Tibial nerve (tissue), 4 donors: ENCODE measurements at regions not wholly inside any gene's neighbourhood (a gene's known extent, or its start where the extent isn't known, plus 50 kb on each side); places are given as distances from the start of the nearest gene placed in this dataset.

Source experiments
- DNase-seq, 2 donors: peaks; one replicate each; pipeline ENCODE4 v3.0.0-alpha.2; 2019; ENCODE audit warnings: low spot score in 2 of 2
- H3K27ac ChIP-seq, 4 donors: fragments of 200-600 bp; sonication (generic) in 3 of 4; one replicate each; pipeline ENCODE4 v1.5.1; 2017 to 2019; ENCODE audit warnings: mild to moderate bottlenecking in 1 of 4
- H3K27me3 ChIP-seq, 2 donors: fragments of 200-600 bp; sonication (generic) in 1 of 2; one replicate each; pipeline versions ENCODE4 v1.5.1 to v1.6.0; 2017 to 2019
- H3K36me3 ChIP-seq, 3 donors: fragments of 200-600 bp; sonication (generic); one replicate each; pipeline ENCODE4 v1.5.1; 2018 to 2019
- H3K4me1 ChIP-seq, 4 donors: fragments of 200-600 bp; sonication (generic) in 3 of 4; one replicate each; pipeline ENCODE4 v1.5.1; 2017 to 2019
- H3K4me3 ChIP-seq, 4 donors: fragments of 200-600 bp; sonication (generic) in 3 of 4; one replicate each; pipeline ENCODE4 v1.5.1; 2017 to 2019; ENCODE audit warnings: mild to moderate bottlenecking in 1 of 4, moderate library complexity in 1 of 4
- H3K9me3 ChIP-seq, 4 donors: fragments of 200-600 bp; sonication (generic) in 3 of 4; one replicate each; pipeline ENCODE4 v1.5.1; 2017 to 2019
- EP300 ChIP-seq, 2 donors: sonication (generic); formaldehyde crosslinking; IDR thresholded peaks; one replicate each; pipeline ENCODE4 v1.6.1; 2017; ENCODE audit warnings: antibody characterized with exemption in 2 of 2, mild to moderate bottlenecking in 1 of 2
- POLR2A ChIP-seq, 2 donors: fragments of 450-650 bp; IDR thresholded peaks; one replicate each; pipeline ENCODE4 v1.6.1; 2017; ENCODE audit warnings: antibody characterized with exemption in 2 of 2, mild to moderate bottlenecking in 2 of 2, moderate library complexity in 2 of 2
- WGBS, 2 donors: methylation state at CpG; one replicate each; pipeline ENCODE4 v1.1.5; 2018; 5-methylcytosine and 5-hydroxymethylcytosine counted together
- TF ChIP-seq, protein P1 (sequence below), 5 experiments: fragments of 200-600 bp in 3 of 5; fragments of 450-650 bp in 2 of 5; sonication (generic) in 3 of 5; IDR thresholded peaks; one replicate each; pipeline ENCODE4 v1.5.1; 2016 to 2019; ENCODE audit warnings: antibody characterized with exemption in 5 of 5, mild to moderate bottlenecking in 3 of 5, moderate library complexity in 2 of 5

DNA sequence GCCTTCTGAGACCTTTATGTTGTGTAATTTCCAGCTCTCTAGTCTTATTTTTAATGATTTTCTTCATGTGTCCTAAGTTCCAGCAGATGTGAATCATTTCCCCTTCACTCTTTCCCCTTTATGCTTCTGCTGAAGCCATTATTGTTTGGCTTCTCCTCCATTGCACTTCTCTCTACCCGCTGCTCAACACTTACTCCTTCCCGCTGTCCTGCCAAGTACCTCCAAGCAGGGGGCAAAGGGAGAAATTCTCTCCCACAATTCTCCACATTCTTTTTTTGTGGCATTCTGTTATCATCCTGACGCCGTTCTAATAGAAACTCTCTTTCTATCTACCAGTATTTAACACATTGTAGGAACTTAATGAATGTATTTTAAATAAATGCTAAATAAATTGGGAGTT is 388.9 kb upstream of the TPK1 start:
- WGBS, 2 donors: 33 to 45% methylated on average over 4 of the region's 4 CpGs
- Histone ChIP-seq H3K9me3 (peaks cover 0 to 3% (median 0%) of the 10 kb centered on the region in 4 donors), H3K27me3 (no peaks in the 10 kb centered on the region), H3K4me3 (no peak overlapping the region), H3K4me1 (no peaks in the 10 kb centered on the region), H3K27ac (no peak overlapping the region), H3K36me3 (no peaks in the 10 kb centered on the region)
- TF ChIP-seq POLR2A (IDR thresholded peaks at IDR 0.05) (no peak), EP300 (IDR thresholded peaks at IDR 0.05) (no peak)
- TF ChIP-seq, protein P1, sequence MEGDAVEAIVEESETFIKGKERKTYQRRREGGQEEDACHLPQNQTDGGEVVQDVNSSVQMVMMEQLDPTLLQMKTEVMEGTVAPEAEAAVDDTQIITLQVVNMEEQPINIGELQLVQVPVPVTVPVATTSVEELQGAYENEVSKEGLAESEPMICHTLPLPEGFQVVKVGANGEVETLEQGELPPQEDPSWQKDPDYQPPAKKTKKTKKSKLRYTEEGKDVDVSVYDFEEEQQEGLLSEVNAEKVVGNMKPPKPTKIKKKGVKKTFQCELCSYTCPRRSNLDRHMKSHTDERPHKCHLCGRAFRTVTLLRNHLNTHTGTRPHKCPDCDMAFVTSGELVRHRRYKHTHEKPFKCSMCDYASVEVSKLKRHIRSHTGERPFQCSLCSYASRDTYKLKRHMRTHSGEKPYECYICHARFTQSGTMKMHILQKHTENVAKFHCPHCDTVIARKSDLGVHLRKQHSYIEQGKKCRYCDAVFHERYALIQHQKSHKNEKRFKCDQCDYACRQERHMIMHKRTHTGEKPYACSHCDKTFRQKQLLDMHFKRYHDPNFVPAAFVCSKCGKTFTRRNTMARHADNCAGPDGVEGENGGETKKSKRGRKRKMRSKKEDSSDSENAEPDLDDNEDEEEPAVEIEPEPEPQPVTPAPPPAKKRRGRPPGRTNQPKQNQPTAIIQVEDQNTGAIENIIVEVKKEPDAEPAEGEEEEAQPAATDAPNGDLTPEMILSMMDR (IDR thresholded peaks at IDR 0.05): no peak
- no peak for DNase-seq

DNA sequence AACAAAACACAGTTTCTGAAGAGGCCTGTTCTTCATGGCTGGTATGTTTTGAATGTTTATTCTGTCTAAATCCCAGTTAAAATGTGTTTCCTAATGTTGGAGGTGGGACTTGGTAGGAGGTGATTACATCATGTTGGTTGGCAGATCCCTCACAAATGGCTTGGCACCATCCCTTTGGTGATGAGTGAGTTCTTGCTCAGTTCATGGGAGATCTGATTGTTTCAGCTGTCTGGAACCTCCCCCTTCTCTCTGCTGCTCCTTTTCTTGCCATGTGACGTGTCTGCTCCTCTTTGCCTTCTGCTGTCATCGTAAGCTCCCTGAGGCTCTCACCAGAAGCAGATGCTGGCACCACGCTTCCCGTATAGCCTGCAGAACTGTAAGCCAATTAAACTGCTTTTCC is 383.6 kb upstream of the TPK1 start:
- 80 to 90% methylated on average over 4 of the region's 4 CpGs for WGBS, 2 donors

DNA sequence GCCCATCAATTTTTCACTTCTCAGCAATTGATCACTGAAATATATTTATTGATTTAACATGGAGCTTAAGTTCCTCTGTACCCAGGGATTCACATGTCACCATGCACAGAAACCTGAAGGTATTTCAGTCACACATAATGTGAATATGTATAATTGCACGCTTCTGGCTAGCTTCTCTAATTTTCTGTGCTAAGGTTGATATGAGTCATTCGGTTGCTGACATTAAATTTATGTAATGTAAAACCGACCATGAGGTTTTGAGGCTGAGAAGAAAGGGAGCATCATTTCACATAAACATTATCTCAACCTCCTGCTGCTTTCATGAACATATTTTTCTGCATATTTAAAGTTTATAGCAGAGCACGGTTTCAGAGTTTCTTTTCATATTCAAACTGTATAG is 381.0 kb upstream of the TPK1 start:
- no peak for DNase-seq
- H3K4me3 ChIP-seq: no peak overlapping the region
- H3K9me3 ChIP-seq: peaks cover 0 to under 1% (median 0%) of the 10 kb centered on the region in 4 donors
- 66 to 71% methylated on average over 4 of the region's 4 CpGs for WGBS, 2 donors
- H3K27ac ChIP-seq: no peak overlapping the region
- no peaks in the 10 kb centered on the region for H3K36me3 ChIP-seq
- H3K27me3 ChIP-seq: no peaks in the 10 kb centered on the region
- TF ChIP-seq POLR2A (IDR thresholded peaks at IDR 0.05) (no peak), EP300 (IDR thresholded peaks at IDR 0.05) (no peak)
- TF ChIP-seq, protein P1 (IDR thresholded peaks at IDR 0.05): no peak
- no peaks in the 10 kb centered on the region for H3K4me1 ChIP-seq

More for the DNA sequence above, 383.6 kb upstream of the TPK1 start:
- no peaks in the 10 kb centered on the region for H3K4me1 ChIP-seq
- no peak overlapping the region for H3K4me3 ChIP-seq
- H3K36me3 ChIP-seq: no peaks in the 10 kb centered on the region
- H3K27ac ChIP-seq: no peak overlapping the region
- TF ChIP-seq, protein P1 (IDR thresholded peaks at IDR 0.05): no peak
- TF ChIP-seq POLR2A (IDR thresholded peaks at IDR 0.05): no peak
- TF ChIP-seq EP300 (IDR thresholded peaks at IDR 0.05): no peak
- H3K9me3 ChIP-seq: peaks cover 0 to 3% (median 0%) of the 10 kb centered on the region in 4 donors
- no peaks in the 10 kb centered on the region for H3K27me3 ChIP-seq
- no peak for DNase-seq

DNA sequence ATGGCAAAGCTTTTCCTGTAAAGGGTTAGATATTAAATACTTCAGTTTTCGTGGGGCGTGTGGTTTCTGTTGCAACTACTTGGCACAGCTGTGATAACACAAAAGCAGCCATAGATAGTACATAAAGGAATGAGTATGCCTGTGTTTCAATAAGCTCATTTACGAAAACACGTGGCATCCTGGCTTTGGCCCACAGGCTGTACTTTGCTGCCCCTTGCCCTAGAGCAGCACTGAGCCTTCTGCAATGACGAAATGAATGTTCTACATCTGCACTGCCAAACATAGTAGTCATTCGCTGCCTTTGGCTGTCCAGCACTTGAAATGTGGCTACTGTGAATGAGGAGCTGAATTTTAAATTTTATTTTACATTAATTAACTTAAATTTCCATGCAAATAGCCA is 376.2 kb upstream of the TPK1 start:
- Histone ChIP-seq H3K4me1 (no peaks in the 10 kb centered on the region), H3K4me3 (no peak overlapping the region), H3K9me3 (no peaks in the 10 kb centered on the region), H3K36me3 (no peaks in the 10 kb centered on the region), H3K27ac (no peak overlapping the region), H3K27me3 (no peaks in the 10 kb centered on the region)
- DNase-seq: no peak
- WGBS, 2 donors: 42 to 60% methylated on average over 6 of the region's 6 CpGs
- TF ChIP-seq EP300 (IDR thresholded peaks at IDR 0.05): no peak
- TF ChIP-seq, protein P1 (IDR thresholded peaks at IDR 0.05): no peak
- no peak for TF ChIP-seq POLR2A (IDR thresholded peaks at IDR 0.05)

DNA sequence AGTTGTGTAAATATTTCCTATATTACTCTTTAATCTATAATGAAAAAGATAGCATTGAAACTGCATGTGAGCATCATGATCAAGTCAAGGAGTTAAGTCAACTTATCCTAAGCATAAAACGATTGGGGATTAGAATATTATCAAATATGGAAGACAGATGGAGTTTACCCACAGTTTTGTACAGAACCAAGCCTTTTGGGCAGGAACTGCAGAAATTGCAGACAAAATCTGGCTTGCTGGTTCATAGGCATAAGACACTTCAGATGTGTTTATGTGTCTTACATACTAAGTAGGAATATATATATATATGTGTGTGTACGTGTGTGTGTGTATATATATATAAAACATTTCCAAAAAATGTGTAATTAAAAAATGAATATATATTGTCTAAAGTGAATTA is 375.4 kb upstream of the TPK1 start:
- DNase-seq: no peak
- WGBS, 2 donors: 72 to 76% methylated on average over 2 of the region's 2 CpGs
- no peak overlapping the region for H3K4me3 ChIP-seq
- no peaks in the 10 kb centered on the region for H3K9me3 ChIP-seq
- H3K4me1 ChIP-seq: no peaks in the 10 kb centered on the region
- no peaks in the 10 kb centered on the region for H3K27me3 ChIP-seq
- no peak overlapping the region for H3K27ac ChIP-seq
- H3K36me3 ChIP-seq: no peaks in the 10 kb centered on the region
- no peak for TF ChIP-seq EP300 (IDR thresholded peaks at IDR 0.05)

DNA sequence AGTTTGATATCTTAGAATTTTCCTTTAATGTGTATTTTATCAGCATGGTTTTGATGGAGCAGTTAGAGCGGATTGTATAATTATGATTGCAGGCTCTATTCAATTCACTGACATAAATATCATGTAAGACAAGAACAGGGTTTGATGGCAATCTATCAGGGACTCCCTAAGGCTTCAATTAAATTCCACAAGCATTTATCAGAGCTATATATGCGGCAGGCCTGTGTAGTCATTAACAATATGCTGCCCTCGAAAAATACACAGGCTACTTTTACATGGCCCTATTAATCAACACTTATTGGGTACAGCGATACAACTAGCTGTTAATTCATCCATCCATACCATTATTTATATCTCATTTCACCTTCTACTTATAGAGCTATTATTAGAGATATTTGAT is 358.1 kb upstream of the TPK1 start:
- Histone ChIP-seq H3K4me3 (no peak overlapping the region), H3K27me3 (no peaks in the 10 kb centered on the region), H3K27ac (no peak overlapping the region), H3K9me3 (no peaks in the 10 kb centered on the region), H3K36me3 (no peaks in the 10 kb centered on the region), H3K4me1 (no peaks in the 10 kb centered on the region)
- WGBS, 2 donors: 85 to 90% methylated on average over 4 of the region's 4 CpGs
- no peak for DNase-seq
- TF ChIP-seq POLR2A (IDR thresholded peaks at IDR 0.05): no peak
